Naive thymus-derived CD4-positive, alpha-beta T cell (primary cell): ENCODE measurements at regions not wholly inside any gene's neighbourhood (a gene's known extent, or its start where the extent isn't known, plus 50 kb on each side); places are given as distances from the start of the nearest gene placed in this dataset.

Experiments used
- ATAC-seq: fragments of 150-1000 bp; cut with Tn5 transposase; 2 replicates; pipeline ENCODE4 v1.10.0; 2021; ENCODE audit warnings: mild to moderate bottlenecking, moderate library complexity
- CTCF ChIA-PET: fragments of 350-600 bp; sonication (Branson Sonifier 250); formaldehyde crosslinking; loops from one replicate; lab custom pipeline; 2021; ENCODE audit warnings: antibody characterized with exemption; lab: Charles Lee
- POLR2A ChIA-PET: fragments of 350-600 bp; sonication (Branson Sonifier 250); formaldehyde crosslinking; loops from one replicate; lab custom pipeline; 2021; ENCODE audit warnings: antibody characterized with exemption, inconsistent platforms; lab: Charles Lee
- DNase-seq, 9 donors: peaks; one replicate each; pipeline versions ENCODE4 v3.0.0 to v3.0.0-alpha.2; 2020 to 2022; ENCODE audit warnings: mixed read lengths in 1 of 9
- H3K27ac ChIP-seq: one replicate; pipeline ENCODE4 v1.7.0; 2013; ENCODE audit warnings: mild to moderate bottlenecking, low read depth, low read length, moderate library complexity
- H3K27me3 ChIP-seq, 2 donors: one replicate each; pipeline ENCODE4 v1.7.0; 2013; ENCODE audit warnings: low read length in 2 of 2, mild to moderate bottlenecking in 2 of 2, moderate library complexity in 2 of 2; ENCODE audit not compliant: control insufficient read depth in 2 of 2, insufficient read depth in 2 of 2
- H3K36me3 ChIP-seq, 3 experiments: 1 replicate in 2 of 3; 2 replicates in 1 of 3; pipeline ENCODE4 v1.7.0; 2013; ENCODE audit warnings: low read length in 3 of 3, mild to moderate bottlenecking in 3 of 3, moderate library complexity in 1 of 3; ENCODE audit not compliant: insufficient read depth in 3 of 3, control insufficient read depth in 2 of 3
- H3K4me1 ChIP-seq, 2 donors: one replicate each; pipeline ENCODE4 v1.7.0; 2013; ENCODE audit warnings: low read length in 2 of 2, mild to moderate bottlenecking in 2 of 2, moderate library complexity in 1 of 2; ENCODE audit not compliant: control insufficient read depth in 2 of 2, insufficient read depth in 2 of 2
- H3K4me3 ChIP-seq: 2 replicates; pipeline ENCODE4 v1.7.0; 2013; ENCODE audit warnings: mild to moderate bottlenecking, low read length
- H3K9me3 ChIP-seq, 3 experiments: 1 replicate in 2 of 3; 2 replicates in 1 of 3; pipeline ENCODE4 v1.7.0; 2013; ENCODE audit warnings: low read length in 3 of 3; ENCODE audit not compliant: control insufficient read depth in 2 of 3
- H3K27ac Mint-ChIP-seq, 9 donors: one replicate each; pipeline ENCODE4 v1.8.0; 2020 to 2022; ENCODE audit warnings: mixed read lengths in 9 of 9, mild to moderate bottlenecking in 8 of 9, moderate library complexity in 5 of 9, inconsistent platforms in 2 of 9
- H3K27me3 Mint-ChIP-seq, 5 donors: one replicate each; pipeline ENCODE4 v1.8.0; 2021 to 2022; ENCODE audit warnings: mixed read lengths in 5 of 5, mild to moderate bottlenecking in 1 of 5
- H3K36me3 Mint-ChIP-seq, 5 donors: one replicate each; pipeline ENCODE4 v1.8.0; 2020 to 2022; ENCODE audit warnings: mixed read lengths in 5 of 5, mild to moderate bottlenecking in 3 of 5, inconsistent platforms in 1 of 5
- H3K4me1 Mint-ChIP-seq, 7 donors: one replicate each; pipeline ENCODE4 v1.8.0; 2020 to 2022; ENCODE audit warnings: mixed read lengths in 7 of 7, mild to moderate bottlenecking in 3 of 7, inconsistent platforms in 1 of 7
- H3K4me3 Mint-ChIP-seq, 10 donors: one replicate each; pipeline ENCODE4 v1.8.0; 2020 to 2022; ENCODE audit warnings: mild to moderate bottlenecking in 10 of 10, mixed read lengths in 10 of 10, moderate library complexity in 6 of 10, inconsistent platforms in 2 of 10
- H3K9me3 Mint-ChIP-seq, 11 donors: one replicate each; pipeline ENCODE4 v1.8.0; 2020 to 2022; ENCODE audit warnings: mixed read lengths in 11 of 11, mild to moderate bottlenecking in 4 of 11, inconsistent platforms in 1 of 11, moderate library complexity in 1 of 11
- intact Hi-C, 2 donors: fragments of 100-400 bp; cut with micrococcal nuclease; formaldehyde crosslinking; loops; one replicate each; pipeline ENCODE4 v1.15.1; 2023

DNA sequence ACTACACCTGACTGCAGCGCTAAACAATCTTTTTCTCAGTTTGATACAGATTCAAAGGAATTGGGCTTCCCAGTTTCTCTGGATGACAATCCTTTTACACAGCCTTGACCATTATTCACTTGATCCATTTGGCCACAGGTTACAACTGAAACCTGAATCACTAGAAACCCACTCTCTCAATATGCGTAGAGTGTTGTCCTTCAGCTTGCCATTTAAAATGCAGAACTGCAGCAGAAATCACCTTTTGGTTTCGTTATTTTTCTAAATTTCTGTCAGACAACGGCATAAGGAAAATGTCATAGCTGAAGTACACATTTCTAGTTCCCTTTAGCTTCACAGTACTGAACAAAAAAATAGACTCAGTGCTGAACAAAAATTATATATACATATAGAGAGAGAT is 255.8 kb upstream of the TENM3 start:
- ChIA-PET CTCF (no interaction called here), POLR2A (no interaction called here)
- H3K9me3 Mint-ChIP-seq: peaks cover 0 to 8% (median 0%) of the 10 kb centered on the region in 11 donors
- H3K36me3 Mint-ChIP-seq: no peaks in the 10 kb centered on the region
- H3K27ac Mint-ChIP-seq: no peak overlapping the region
- Histone ChIP-seq H3K27me3 (no peaks in the 10 kb centered on the region), H3K4me1 (no peaks in the 10 kb centered on the region), H3K27ac (no peak overlapping the region), H3K9me3 (no peaks in the 10 kb centered on the region), H3K4me3 (no peak overlapping the region), H3K36me3 (no peaks in the 10 kb centered on the region)
- intact Hi-C loops: no loop called here
- H3K27me3 Mint-ChIP-seq: no peaks in the 10 kb centered on the region
- H3K4me1 Mint-ChIP-seq: peaks cover 0 to 1% (median 0%) of the 10 kb centered on the region in 7 donors
- DNase-seq (no peak), ATAC-seq (no peak)
- H3K4me3 Mint-ChIP-seq: no peak overlapping the region

DNA sequence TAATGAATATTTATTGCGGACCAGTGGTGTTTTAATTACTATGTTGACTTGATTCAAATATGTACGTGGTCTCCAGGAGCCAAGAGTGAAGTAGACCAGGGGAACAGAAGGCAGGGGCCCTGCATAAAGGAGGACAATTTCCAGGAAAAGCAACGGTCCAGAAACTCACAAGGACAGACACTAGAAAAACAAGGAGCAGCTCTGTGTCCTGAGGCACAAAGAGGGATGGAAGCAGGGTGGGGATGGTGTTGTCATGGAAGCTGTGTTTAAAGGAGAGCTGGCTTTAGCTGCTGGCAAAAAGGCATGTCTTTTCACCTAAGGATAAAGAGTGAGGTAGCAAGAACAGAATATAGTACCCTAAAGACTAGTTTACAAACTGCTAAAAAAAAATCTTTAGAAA is 254.1 kb upstream of the TENM3 start:
- no peak overlapping the region for H3K27ac Mint-ChIP-seq
- CTCF ChIA-PET: no interaction called here
- no peak overlapping the region for H3K27ac ChIP-seq
- no peaks in the 10 kb centered on the region for H3K27me3 ChIP-seq
- H3K9me3 ChIP-seq: no peaks in the 10 kb centered on the region
- intact Hi-C loops: no loop called here
- H3K27me3 Mint-ChIP-seq: no peaks in the 10 kb centered on the region
- DNase-seq: no peak
- H3K4me3 ChIP-seq: no peak overlapping the region
- H3K36me3 ChIP-seq: no peaks in the 10 kb centered on the region
- POLR2A ChIA-PET: no interaction called here
- no peak overlapping the region for H3K4me3 Mint-ChIP-seq
- no peaks in the 10 kb centered on the region for H3K4me1 ChIP-seq
- H3K36me3 Mint-ChIP-seq: no peaks in the 10 kb centered on the region
- ATAC-seq: no peak
- H3K4me1 Mint-ChIP-seq: peaks cover 0 to 1% (median 0%) of the 10 kb centered on the region in 7 donors
- peaks cover 0 to 5% (median 0%) of the 10 kb centered on the region in 11 donors for H3K9me3 Mint-ChIP-seq

DNA sequence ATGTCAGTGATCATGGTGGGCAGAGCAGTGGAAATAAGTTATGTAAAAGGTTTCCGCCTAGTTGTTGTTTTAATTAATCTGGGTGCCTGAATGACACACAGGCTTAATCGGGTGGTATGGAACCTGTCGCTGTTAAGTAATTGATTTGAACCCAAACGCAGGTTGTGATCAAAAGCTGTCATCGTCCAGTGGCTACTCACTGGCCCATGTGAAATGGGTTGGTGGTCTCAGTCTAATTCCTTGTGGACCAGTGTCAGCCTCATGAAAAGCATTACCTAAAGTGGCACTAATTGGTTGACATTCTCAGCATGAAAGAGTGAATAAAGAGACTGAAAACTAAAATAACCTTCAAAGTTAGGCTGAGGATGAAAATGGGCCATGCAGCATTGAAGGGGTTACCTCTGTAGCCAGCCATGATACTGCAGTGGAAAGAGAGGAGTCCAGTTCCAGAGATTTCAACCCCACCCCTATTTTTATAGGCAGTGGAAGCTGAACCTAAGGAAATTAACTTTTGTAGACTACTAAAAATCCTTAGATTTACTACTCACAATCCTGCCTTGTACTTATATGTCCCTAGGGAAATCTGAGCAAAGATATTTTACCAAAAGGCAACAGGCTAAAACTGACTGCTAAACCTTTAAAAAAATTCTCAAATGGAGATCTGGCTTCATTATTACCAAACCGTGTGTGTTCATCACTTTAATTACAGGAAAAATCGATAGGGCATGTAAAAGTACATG is 251.7 kb upstream of the TENM3 start:
- H3K9me3 Mint-ChIP-seq: peaks cover 0 to 6% (median 0%) of the 10 kb centered on the region in 11 donors
- intact Hi-C loops: no loop called here
- H3K27me3 Mint-ChIP-seq: no peaks in the 10 kb centered on the region
- H3K36me3 Mint-ChIP-seq: no peaks in the 10 kb centered on the region
- Histone ChIP-seq H3K36me3 (no peaks in the 10 kb centered on the region), H3K27me3 (no peaks in the 10 kb centered on the region), H3K27ac (no peak overlapping the region), H3K4me1 (no peaks in the 10 kb centered on the region), H3K4me3 (no peak overlapping the region), H3K9me3 (no peaks in the 10 kb centered on the region)
- peaks cover 0 to 3% (median 0%) of the 10 kb centered on the region in 7 donors for H3K4me1 Mint-ChIP-seq
- ATAC-seq (no peak), DNase-seq (no peak)
- ChIA-PET POLR2A (no interaction called here), CTCF (no interaction called here)
- H3K27ac Mint-ChIP-seq: no peak overlapping the region
- no peak overlapping the region for H3K4me3 Mint-ChIP-seq

DNA sequence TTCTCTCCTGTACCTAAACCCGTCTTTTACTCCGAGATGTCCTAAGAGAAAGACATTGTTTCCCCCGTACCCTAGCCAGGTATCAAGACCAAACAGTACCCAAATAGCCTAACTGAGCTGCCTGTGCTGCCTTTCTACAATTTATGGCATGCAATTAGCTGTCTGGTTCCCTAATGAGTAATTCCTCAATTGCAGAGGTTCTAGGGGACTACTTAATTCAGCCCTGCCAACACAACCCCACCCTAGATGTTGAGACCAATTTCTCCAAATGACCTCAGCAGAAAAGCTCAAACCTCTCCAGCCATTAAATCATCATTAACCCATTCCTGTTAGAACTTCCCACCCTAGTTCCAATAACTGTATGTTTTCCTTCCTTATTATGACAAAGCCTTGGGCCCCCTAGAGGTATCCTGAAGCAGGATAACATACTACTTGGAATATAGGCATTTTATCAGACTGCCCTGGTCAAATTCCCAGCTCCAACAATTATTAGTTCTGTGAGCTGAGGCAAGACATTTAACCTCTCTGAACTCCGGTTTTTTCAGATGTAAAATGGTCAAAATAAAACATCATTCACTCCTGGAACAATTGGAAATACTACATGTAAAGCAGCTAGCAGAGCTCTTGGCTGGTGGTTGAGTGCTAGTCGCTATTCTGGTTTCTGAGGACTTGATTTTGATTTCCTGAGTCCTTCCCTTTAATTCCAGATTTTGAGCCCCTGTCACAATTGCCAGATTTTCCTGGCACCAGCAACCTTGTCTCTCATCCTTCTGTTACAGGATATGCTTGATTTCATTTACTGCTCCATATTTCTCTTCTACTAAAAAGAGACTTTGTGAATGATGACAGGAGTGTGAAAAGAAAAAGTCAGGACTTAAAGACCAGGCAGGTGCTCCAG is 244.6 kb upstream of the TENM3 start:
- Histone ChIP-seq H3K27me3 (no peaks in the 10 kb centered on the region), H3K27ac (no peak overlapping the region), H3K4me1 (no peaks in the 10 kb centered on the region), H3K4me3 (no peak overlapping the region), H3K9me3 (no peaks in the 10 kb centered on the region), H3K36me3 (no peaks in the 10 kb centered on the region)
- Mint-ChIP-seq H3K4me3 (no peak overlapping the region), H3K27ac (no peak overlapping the region), H3K4me1 (peaks cover 0 to 1% (median 0%) of the 10 kb centered on the region in 7 donors), H3K9me3 (peaks cover 0 to 10% (median 0%) of the 10 kb centered on the region in 11 donors), H3K27me3 (no peaks in the 10 kb centered on the region), H3K36me3 (no peaks in the 10 kb centered on the region)
- ATAC-seq: no peak
- no peak for DNase-seq
- intact Hi-C loops: no loop called here
- POLR2A ChIA-PET: no interaction called here
- CTCF ChIA-PET: no interaction called here

DNA sequence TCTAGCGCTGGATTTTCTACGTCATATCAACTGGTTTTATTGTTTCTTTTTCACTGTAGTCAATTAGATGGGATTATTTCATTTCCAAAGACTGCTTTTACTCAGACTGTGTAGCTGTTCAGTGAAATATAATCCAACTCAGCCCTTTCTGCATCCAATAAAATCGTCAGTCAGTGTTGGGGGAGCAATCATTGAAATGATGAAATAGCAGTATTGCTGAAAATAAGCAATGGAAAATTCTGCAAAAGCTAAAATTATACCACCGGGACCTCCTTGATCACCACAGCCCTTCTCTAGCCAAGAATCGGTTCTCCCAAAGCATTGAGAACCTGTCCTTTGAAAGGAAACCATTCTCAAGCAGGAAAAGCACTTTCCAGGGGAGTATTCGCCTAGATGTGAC is 243.1 kb upstream of the TENM3 start:
- CTCF ChIA-PET: no interaction called here
- Histone ChIP-seq H3K27me3 (no peaks in the 10 kb centered on the region), H3K36me3 (no peaks in the 10 kb centered on the region), H3K27ac (no peak overlapping the region), H3K4me1 (no peaks in the 10 kb centered on the region), H3K9me3 (no peaks in the 10 kb centered on the region), H3K4me3 (no peak overlapping the region)
- Mint-ChIP-seq H3K4me3 (no peak overlapping the region), H3K4me1 (peaks cover 0 to 1% (median 0%) of the 10 kb centered on the region in 7 donors), H3K9me3 (peaks cover 0 to 10% (median 2%) of the 10 kb centered on the region in 11 donors), H3K27ac (no peak overlapping the region), H3K27me3 (no peaks in the 10 kb centered on the region), H3K36me3 (no peaks in the 10 kb centered on the region)
- intact Hi-C loops: no loop called here
- DNase-seq: no peak
- no peak for ATAC-seq
- POLR2A ChIA-PET: no interaction called here

DNA sequence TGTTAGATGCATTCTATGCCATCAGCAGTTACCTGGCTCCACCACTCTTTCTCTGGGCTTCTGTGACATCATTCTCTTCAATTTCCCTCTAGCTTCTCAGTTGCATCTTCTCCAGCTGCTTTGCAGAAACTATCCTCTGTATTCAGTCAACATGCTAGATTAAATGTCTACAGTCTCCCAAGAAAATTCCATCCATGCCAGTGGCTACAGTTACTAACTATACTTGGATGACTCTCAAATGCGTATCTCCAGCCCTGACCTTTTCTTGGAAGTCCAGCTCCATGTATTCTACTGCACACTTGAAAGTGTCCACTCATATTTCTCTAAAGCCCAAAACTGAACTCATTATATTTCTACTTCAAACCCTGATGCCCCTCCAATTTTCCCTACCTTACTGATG is 232.3 kb upstream of the TENM3 start:
- ChIA-PET POLR2A (no interaction called here), CTCF (no interaction called here)
- no peaks in the 10 kb centered on the region for H3K4me1 ChIP-seq
- Mint-ChIP-seq H3K9me3 (peaks cover 0 to 17% (median 6%) of the 10 kb centered on the region in 11 donors), H3K27ac (no peak overlapping the region), H3K4me3 (no peak overlapping the region), H3K36me3 (no peaks in the 10 kb centered on the region), H3K4me1 (no peaks in the 10 kb centered on the region), H3K27me3 (no peaks in the 10 kb centered on the region)
- no peaks in the 10 kb centered on the region for H3K9me3 ChIP-seq
- H3K27ac ChIP-seq: no peak overlapping the region
- H3K36me3 ChIP-seq: no peaks in the 10 kb centered on the region
- DNase-seq (no peak), ATAC-seq (no peak)
- H3K27me3 ChIP-seq: no peaks in the 10 kb centered on the region
- intact Hi-C loops: no loop called here
- no peak overlapping the region for H3K4me3 ChIP-seq
